ENCODE measurements at regions not wholly inside any gene's neighbourhood (a gene's known extent, or its start where the extent isn't known, plus 50 kb on each side); places are given as distances from the start of the nearest gene placed in this dataset.
"Not testable (repeated sequence)": the region's sequence is repeated elsewhere in the genome, so short reads cannot be mapped to it uniquely, and the experiment has no call there.

GRCh38 chr1:215402147-215402546 lies 165.0 kb upstream of the KCTD3 start:
- no peak for FAIRE-seq

GRCh38 chr1:215405211-215405610 lies 161.9 kb upstream of the KCTD3 start:
- no peak for FAIRE-seq

- FAIRE-seq, result no peak
These were observed 160.2 kb upstream of the KCTD3 start for GRCh38 chr1:215406927-215407326.

- no peak for FAIRE-seq
These were observed 159.5 kb upstream of the KCTD3 start for GRCh38 chr1:215407575-215407974.

- FAIRE-seq, result not testable (repeated sequence)
These were observed 157.6 kb upstream of the KCTD3 start for GRCh38 chr1:215409546-215409945.

- not testable (repeated sequence) for FAIRE-seq
These were observed 151.6 kb upstream of the KCTD3 start for GRCh38 chr1:215415521-215415920.

GRCh38 chr1:215416497-215416896 lies 150.6 kb upstream of the KCTD3 start:
- FAIRE-seq, result no peak

GRCh38 chr1:215417122-215417521 lies 150.0 kb upstream of the KCTD3 start:
- no peak for FAIRE-seq

GRCh38 chr1:215418876-215419447 lies 148.1 kb upstream of the KCTD3 start:
- no peak for FAIRE-seq

GRCh38 chr1:215421744-215422143 lies 145.4 kb upstream of the KCTD3 start:
- no peak for FAIRE-seq

GRCh38 chr1:215423288-215423687 lies 143.8 kb upstream of the KCTD3 start:
- no peak for FAIRE-seq

GRCh38 chr1:215425138-215425537 lies 142.0 kb upstream of the KCTD3 start:
- FAIRE-seq, result no peak

- FAIRE-seq, result no peak
These were observed 141.0 kb upstream of the KCTD3 start for GRCh38 chr1:215426101-215426500.

- not testable (repeated sequence) for FAIRE-seq
These were observed 134.4 kb upstream of the KCTD3 start for GRCh38 chr1:215432483-215433227.

GRCh38 chr1:215433237-215433636 lies 133.9 kb upstream of the KCTD3 start:
- FAIRE-seq, result no peak

- peak; percentile 13 for FAIRE-seq
These were observed 127.6 kb upstream of the KCTD3 start for GRCh38 chr1:215439549-215439948.

GRCh38 chr1:215444715-215445414 lies 122.2 kb upstream of the KCTD3 start:
- no peak for FAIRE-seq

GRCh38 chr1:215448014-215448413 lies 119.1 kb upstream of the KCTD3 start:
- FAIRE-seq, result not testable (repeated sequence)

- not testable (repeated sequence) for FAIRE-seq
These were observed 118.0 kb upstream of the KCTD3 start for GRCh38 chr1:215449147-215449546.

GRCh38 chr1:215453440-215453839 lies 113.7 kb upstream of the KCTD3 start:
- FAIRE-seq, result no peak

- FAIRE-seq, result no peak
These were observed 109.9 kb upstream of the KCTD3 start for GRCh38 chr1:215457213-215457612.

GRCh38 chr1:215458104-215458503 lies 109.0 kb upstream of the KCTD3 start:
- no peak for FAIRE-seq

GRCh38 chr1:215458562-215458961 lies 108.5 kb upstream of the KCTD3 start:
- FAIRE-seq, result no peak

GRCh38 chr1:215459136-215459535 lies 108.0 kb upstream of the KCTD3 start:
- no peak for FAIRE-seq

All from islet of Langerhans (tissue), 1 donor.